ENCODE measurements at regions not wholly inside any gene's neighbourhood (a gene's known extent, or its start where the extent isn't known, plus 50 kb on each side); places are given as distances from the start of the nearest gene placed in this dataset.

DNA sequence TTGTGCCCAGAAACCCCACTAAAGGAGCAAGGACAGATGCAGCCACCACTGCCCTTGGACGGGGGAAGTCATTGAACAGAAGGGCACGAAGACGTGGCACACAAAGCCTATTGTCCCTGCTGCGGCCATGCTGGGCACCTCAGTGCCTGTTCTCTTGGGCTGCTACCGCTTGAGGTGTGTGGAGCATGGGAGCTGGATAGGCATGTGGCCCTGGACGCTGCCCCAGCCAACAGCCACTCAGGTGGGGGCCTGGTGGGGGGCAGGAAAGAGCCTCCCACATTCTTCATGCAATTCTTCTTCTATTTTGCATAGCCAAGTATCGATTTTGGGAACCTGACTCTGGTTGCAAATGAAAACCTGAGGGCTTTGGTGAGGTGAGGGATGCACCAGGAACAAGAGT is 337.2 kb downstream of the RPS6KC1 start:
- DNase-seq (ENCODE audit: extremely low spot score) = no peak
- no peak for TF ChIP-seq ELF4 (IDR thresholded peaks at IDR 0.05)
- no peak for TF ChIP-seq FOXM1 (IDR thresholded peaks at IDR 0.05; ENCODE audit: borderline replicate concordance)
- no peak for TF ChIP-seq TARDBP (IDR thresholded peaks at IDR 0.05)
- no peak for TF ChIP-seq BHLHE40 (IDR thresholded peaks at IDR 0.05; ENCODE audit: borderline replicate concordance)
- no peak for TF ChIP-seq FOXK2 (IDR thresholded peaks at IDR 0.05)
- TF ChIP-seq HDGF (IDR thresholded peaks at IDR 0.05; ENCODE audit: borderline replicate concordance) = no peak
- no peak for TF ChIP-seq L3MBTL2 (conservative IDR thresholded peaks at IDR 0.05)
- no peak for TF ChIP-seq FOXA1 (IDR thresholded peaks at IDR 0.05)
- TF ChIP-seq NFRKB (IDR thresholded peaks at IDR 0.05) = no peak
- no peak for TF ChIP-seq SUZ12 (IDR thresholded peaks at IDR 0.05)
- no peak for TF ChIP-seq ARNT (IDR thresholded peaks at IDR 0.05)
- TF ChIP-seq, protein P1, sequence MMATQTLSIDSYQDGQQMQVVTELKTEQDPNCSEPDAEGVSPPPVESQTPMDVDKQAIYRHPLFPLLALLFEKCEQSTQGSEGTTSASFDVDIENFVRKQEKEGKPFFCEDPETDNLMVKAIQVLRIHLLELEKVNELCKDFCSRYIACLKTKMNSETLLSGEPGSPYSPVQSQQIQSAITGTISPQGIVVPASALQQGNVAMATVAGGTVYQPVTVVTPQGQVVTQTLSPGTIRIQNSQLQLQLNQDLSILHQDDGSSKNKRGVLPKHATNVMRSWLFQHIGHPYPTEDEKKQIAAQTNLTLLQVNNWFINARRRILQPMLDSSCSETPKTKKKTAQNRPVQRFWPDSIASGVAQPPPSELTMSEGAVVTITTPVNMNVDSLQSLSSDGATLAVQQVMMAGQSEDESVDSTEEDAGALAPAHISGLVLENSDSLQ (IDR thresholded peaks at IDR 0.05) = no peak
- no peak for TF ChIP-seq CTBP1 (IDR thresholded peaks at IDR 0.05; ENCODE audit: borderline replicate concordance)
- no peak for TF ChIP-seq SP1 (IDR thresholded peaks at IDR 0.05)
- no peak for TF ChIP-seq LEF1 (IDR thresholded peaks at IDR 0.05; ENCODE audit: borderline replicate concordance)
- TF ChIP-seq ZNF384 (IDR thresholded peaks at IDR 0.05) = no peak
- CTCF ChIA-PET = no interaction called here
- POLR2A ChIA-PET = no interaction called here

DNA sequence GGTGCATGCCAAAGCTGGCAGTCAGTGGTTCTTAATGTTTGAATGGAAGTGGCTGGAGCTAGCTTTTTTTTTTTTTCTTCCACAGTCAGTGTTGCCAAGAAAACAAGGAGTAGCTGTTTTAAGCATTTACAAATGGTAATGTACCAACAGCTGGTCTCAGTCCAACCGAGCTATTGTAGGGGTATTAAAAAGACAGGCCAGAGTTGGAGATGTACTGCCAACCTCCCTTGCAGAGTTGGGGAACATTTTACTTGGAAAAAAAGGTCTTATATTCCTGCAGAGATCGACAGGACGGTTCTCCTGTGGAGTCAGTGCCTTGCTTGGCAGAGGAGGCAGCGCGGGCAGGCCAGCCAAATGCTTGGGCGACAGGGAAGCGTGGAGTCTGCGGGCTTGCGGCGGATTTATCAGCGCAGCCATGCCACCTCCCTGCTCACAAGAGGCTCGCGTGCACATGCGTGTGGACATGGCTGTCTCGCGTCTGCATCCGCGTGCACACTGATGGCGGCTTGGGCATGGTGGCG is 338.1 kb downstream of the RPS6KC1 start:
- ChIA-PET POLR2A (no interaction called here), CTCF (no interaction called here)
- TF ChIP-seq HDGF (IDR thresholded peaks at IDR 0.05; ENCODE audit: borderline replicate concordance) (no peak), FOXA1 (IDR thresholded peaks at IDR 0.05) (no peak), ARNT (IDR thresholded peaks at IDR 0.05) (no peak), ZNF384 (IDR thresholded peaks at IDR 0.05) (no peak), BHLHE40 (IDR thresholded peaks at IDR 0.05; ENCODE audit: borderline replicate concordance) (no peak), SP1 (IDR thresholded peaks at IDR 0.05) (no peak), FOXK2 (IDR thresholded peaks at IDR 0.05) (no peak), CTBP1 (IDR thresholded peaks at IDR 0.05; ENCODE audit: borderline replicate concordance) (no peak), SUZ12 (IDR thresholded peaks at IDR 0.05) (no peak), FOXM1 (IDR thresholded peaks at IDR 0.05; ENCODE audit: borderline replicate concordance) (no peak), TARDBP (IDR thresholded peaks at IDR 0.05) (no peak), LEF1 (IDR thresholded peaks at IDR 0.05; ENCODE audit: borderline replicate concordance) (no peak)
- TF ChIP-seq, protein P1 (IDR thresholded peaks at IDR 0.05) = no peak
- no peak for DNase-seq (ENCODE audit: extremely low spot score)

DNA sequence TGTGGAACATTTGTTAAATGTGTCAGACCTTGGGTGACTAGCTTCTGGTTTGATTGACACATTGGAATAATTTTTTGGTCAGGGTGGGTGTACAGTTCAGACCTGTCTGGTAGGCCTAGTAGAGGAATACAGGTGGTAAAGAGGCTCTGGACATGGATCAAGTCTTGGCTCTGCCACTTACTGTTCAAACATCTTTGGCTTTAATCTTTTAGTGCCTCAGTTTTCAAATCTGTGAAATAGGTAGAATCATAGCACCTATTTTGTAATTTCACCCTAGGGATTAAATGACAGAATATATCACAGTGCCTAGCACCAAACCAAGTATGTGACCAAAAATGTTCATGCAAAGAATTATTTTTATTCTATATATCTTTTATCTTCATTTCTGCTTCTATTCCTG is 340.4 kb downstream of the RPS6KC1 start:
- DNase-seq (ENCODE audit: extremely low spot score) = no peak
- CTCF ChIA-PET = interaction anchor here (1.0 kb wide), 1 partner anchor 9 kb away, joined by 3 read pairs; no protein-coding TSS in a partner anchor
- POLR2A ChIA-PET = no interaction called here
- TF ChIP-seq CTBP1 (IDR thresholded peaks at IDR 0.05; ENCODE audit: borderline replicate concordance) = no peak
- TF ChIP-seq TARDBP (IDR thresholded peaks at IDR 0.05) = no peak
- no peak for TF ChIP-seq L3MBTL2 (conservative IDR thresholded peaks at IDR 0.05)
- no peak for TF ChIP-seq LEF1 (IDR thresholded peaks at IDR 0.05; ENCODE audit: borderline replicate concordance)
- TF ChIP-seq FOXK2 (IDR thresholded peaks at IDR 0.05) = no peak
- no peak for TF ChIP-seq HDGF (IDR thresholded peaks at IDR 0.05; ENCODE audit: borderline replicate concordance)

DNA sequence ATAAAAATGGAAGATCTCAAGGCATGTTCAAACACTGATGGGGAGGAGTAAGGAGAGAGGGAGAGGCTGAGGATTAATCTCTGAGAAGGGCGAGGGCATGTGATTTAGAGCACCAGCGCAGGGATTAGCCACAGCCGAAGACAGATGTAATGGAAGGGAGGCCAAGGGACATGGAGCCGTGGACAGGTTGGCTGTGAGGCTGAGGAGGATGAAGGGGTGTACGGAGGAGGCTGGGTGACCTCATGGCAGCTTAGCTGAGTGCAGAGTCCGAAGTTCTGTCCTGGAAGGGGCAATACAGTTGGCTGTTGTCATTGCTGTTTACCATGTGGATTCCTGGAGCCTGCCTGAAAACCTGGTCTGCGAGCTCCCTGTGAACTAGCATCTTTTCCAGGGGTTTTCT is 342.8 kb downstream of the RPS6KC1 start:
- ChIA-PET POLR2A (no interaction called here), CTCF (no interaction called here)
- no peak for TF ChIP-seq SUZ12 (IDR thresholded peaks at IDR 0.05)
- no peak for TF ChIP-seq NFRKB (IDR thresholded peaks at IDR 0.05)
- TF ChIP-seq CTBP1 (IDR thresholded peaks at IDR 0.05; ENCODE audit: borderline replicate concordance) = no peak
- no peak for TF ChIP-seq FOXK2 (IDR thresholded peaks at IDR 0.05)
- no peak for TF ChIP-seq FOXA1 (IDR thresholded peaks at IDR 0.05)
- TF ChIP-seq ARNT (IDR thresholded peaks at IDR 0.05) = no peak
- TF ChIP-seq FOXM1 (IDR thresholded peaks at IDR 0.05; ENCODE audit: borderline replicate concordance) = no peak
- no peak for TF ChIP-seq L3MBTL2 (conservative IDR thresholded peaks at IDR 0.05)
- no peak for TF ChIP-seq ELF4 (IDR thresholded peaks at IDR 0.05)
- no peak for TF ChIP-seq BHLHE40 (IDR thresholded peaks at IDR 0.05; ENCODE audit: borderline replicate concordance)
- no peak for TF ChIP-seq TARDBP (IDR thresholded peaks at IDR 0.05)
- TF ChIP-seq, protein P1 (IDR thresholded peaks at IDR 0.05) = no peak
- no peak for TF ChIP-seq SP1 (IDR thresholded peaks at IDR 0.05)
- TF ChIP-seq HDGF (IDR thresholded peaks at IDR 0.05; ENCODE audit: borderline replicate concordance) = no peak
- TF ChIP-seq ZNF384 (IDR thresholded peaks at IDR 0.05) = no peak
- no peak for TF ChIP-seq LEF1 (IDR thresholded peaks at IDR 0.05; ENCODE audit: borderline replicate concordance)
- DNase-seq (ENCODE audit: extremely low spot score) = no peak

DNA sequence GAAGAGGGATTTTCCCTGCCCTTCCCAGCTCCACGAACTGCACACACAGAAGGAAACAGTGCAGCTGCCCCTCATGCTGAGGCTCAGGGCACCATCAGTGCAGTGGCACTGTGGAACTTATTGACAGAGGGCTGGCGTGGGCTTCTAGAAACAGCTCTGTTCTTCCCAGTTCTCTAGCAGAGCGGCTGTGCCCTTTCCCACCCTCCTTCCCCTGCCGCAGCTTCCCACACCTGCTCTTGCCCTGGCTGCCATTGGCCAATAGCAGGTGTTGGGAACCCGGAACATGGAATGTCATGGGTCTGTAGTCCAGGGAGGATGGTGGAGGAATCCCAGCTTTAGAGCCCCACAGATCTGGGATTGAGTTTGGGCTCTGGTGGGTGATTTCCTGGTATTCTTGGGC is 343.8 kb downstream of the RPS6KC1 start:
- ChIA-PET CTCF (no interaction called here), POLR2A (no interaction called here)
- DNase-seq (ENCODE audit: extremely low spot score) = no peak
- TF ChIP-seq L3MBTL2 (conservative IDR thresholded peaks at IDR 0.05) = no peak
- TF ChIP-seq, protein P1 (IDR thresholded peaks at IDR 0.05) = no peak
- no peak for TF ChIP-seq ZNF384 (IDR thresholded peaks at IDR 0.05)
- no peak for TF ChIP-seq NFRKB (IDR thresholded peaks at IDR 0.05)
- TF ChIP-seq FOXA1 (IDR thresholded peaks at IDR 0.05) = no peak
- no peak for TF ChIP-seq CTBP1 (IDR thresholded peaks at IDR 0.05; ENCODE audit: borderline replicate concordance)
- no peak for TF ChIP-seq HDGF (IDR thresholded peaks at IDR 0.05; ENCODE audit: borderline replicate concordance)
- TF ChIP-seq SP1 (IDR thresholded peaks at IDR 0.05) = no peak
- no peak for TF ChIP-seq BHLHE40 (IDR thresholded peaks at IDR 0.05; ENCODE audit: borderline replicate concordance)
- TF ChIP-seq ELF4 (IDR thresholded peaks at IDR 0.05) = no peak
- no peak for TF ChIP-seq FOXM1 (IDR thresholded peaks at IDR 0.05; ENCODE audit: borderline replicate concordance)
- TF ChIP-seq SUZ12 (IDR thresholded peaks at IDR 0.05) = no peak
- TF ChIP-seq FOXK2 (IDR thresholded peaks at IDR 0.05) = no peak
- no peak for TF ChIP-seq TARDBP (IDR thresholded peaks at IDR 0.05)
- TF ChIP-seq LEF1 (IDR thresholded peaks at IDR 0.05; ENCODE audit: borderline replicate concordance) = no peak
- TF ChIP-seq ARNT (IDR thresholded peaks at IDR 0.05) = no peak
